NCI-H1105 (cell line): ENCODE measurements at regions not wholly inside any gene's neighbourhood (a gene's known extent, or its start where the extent isn't known, plus 50 kb on each side); places are given as distances from the start of the nearest gene placed in this dataset.
A peak's percentile ranks its signal among the peaks of the same experiment; 100 is the strongest.

ENCODE experiments used
- DNase-seq: peaks from one replicate; lab custom pipeline; 2025; lab: John Stamatoyannopoulos, UW

DNA sequence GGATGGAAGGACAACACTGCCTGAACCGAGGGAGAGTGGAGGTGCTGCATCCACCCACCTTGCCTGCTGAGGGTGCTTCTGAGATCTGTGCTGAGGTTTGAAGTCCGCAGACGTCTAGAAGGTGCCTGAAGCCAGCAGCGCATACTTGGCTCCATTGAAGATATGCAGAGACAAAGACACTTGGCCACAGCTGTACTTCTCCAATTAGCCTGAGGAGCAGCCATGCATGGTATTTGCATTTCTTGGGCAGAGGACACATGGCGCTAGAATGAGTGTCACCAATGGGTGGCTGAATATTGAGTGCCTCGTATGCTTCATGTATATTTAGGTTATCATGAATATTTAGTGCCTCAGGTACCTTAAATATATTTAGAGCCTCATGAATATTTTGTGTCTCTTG is 128.7 kb upstream of the ATP6AP2 start:
- no peak for DNase-seq

DNA sequence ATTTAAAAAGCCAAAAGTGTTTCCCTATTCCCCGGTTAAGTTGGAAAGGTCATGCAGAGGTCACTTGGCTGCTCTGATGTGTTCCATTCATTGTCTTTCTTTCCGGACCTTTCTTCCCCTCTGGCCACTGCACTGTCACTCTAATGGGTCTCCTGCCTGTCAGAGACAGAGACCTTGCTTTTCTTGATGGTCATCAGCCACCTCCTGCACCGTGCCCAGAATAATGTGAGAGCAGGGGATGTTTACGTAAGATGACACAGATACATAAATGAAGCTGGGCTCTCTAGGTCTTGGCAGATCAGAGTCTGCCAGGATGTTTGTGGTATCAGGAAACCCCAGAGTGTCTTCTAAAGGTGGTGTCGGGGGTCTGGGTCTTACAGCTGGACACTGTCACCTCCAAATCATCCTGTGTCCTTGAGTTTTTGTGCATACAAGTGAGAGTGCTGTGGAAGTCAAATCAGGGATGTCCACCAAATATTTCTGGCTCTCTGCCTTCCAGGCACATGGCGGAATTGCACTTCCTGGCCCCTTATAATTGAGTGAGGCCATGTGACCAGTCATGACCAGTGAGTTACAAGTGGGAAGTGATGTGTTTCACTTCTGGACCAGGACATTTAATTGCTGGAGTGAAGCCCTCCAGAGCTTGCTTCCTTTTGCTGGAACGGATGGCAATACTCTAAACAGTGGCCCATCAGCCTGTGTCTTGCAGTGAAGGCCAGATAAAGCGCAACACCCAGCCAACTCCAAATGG is 130.6 kb upstream of the ATP6AP2 start:
- DNase-seq: no peak

DNA sequence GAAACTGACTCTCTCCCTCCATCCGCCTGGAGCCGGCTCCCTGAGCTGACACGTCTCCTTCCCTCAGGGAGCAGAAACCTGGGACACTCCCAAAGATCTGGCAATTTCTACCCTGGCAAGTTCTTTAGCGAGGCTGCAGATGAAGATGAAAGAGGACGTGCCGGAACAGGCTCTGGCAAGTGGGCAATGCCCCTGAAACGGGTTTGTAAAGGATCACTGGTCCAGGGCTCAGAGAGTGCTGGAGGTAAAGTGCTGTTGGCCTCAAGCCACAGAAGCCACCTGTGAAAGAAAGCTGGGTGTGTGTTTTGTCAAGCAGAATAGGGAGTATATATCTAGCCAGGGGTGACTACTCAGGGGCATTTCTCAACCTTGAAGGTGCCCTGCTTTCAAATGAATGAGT is 131.4 kb upstream of the ATP6AP2 start:
- DNase-seq: peak; percentile 76

DNA sequence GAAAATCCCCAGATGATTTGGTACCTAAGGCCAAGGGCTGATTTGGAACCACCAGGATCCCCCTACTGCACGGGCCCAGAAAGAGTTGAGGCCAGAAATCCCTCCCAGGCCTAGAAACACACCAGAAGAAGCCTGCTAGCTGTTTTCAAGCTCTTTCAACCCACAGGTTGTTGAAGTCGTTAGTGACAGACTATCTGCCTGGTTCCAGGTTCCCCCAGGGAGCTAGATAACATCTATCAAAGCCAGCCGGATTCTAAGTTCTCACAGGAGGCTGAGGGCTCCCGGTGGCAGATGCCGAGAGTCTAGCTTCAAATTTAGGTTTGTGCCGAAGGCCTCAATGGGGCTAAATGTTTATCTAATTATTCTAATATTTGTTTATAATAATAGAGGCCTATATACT is 132.0 kb upstream of the ATP6AP2 start:
- no peak for DNase-seq

DNA sequence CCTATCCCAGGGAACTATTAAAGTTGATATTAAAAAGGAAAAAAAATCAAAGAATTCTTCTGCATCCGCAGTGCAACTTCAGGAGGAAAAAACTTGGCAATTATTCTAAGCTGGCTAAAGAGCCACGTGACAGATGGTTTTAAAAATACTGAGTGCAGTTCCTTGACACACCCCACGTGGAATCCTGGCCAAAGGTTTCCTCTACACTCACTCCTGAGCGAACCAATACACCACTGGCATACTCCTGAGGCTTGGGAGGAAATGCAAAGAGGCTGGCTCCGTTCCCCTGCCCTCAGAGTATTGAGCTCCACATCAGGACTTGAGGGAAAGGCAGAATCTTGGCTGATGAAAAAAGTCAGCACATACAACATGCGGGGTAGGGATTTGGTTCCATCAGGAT is 133.8 kb upstream of the ATP6AP2 start:
- no peak for DNase-seq

DNA sequence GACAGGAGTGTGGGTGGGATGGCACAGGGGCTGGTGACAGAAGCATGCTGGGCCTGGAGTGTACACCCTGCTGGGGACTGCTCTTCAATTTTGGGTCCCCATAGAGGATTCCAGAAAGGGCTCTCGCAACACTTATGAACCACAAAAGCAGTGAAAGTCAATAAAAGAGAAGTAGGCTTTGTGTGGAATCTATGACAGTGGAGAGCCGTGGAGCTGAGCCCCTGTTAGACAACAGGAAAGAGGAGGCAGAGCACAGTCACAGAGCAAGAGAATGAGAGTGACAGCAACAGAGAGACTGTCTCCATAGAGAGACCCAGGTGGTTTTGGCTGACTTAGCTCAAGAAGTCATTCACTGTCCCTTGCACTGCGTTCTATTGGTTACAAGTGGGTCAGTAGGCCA is 135.1 kb upstream of the ATP6AP2 start:
- no peak for DNase-seq

DNA sequence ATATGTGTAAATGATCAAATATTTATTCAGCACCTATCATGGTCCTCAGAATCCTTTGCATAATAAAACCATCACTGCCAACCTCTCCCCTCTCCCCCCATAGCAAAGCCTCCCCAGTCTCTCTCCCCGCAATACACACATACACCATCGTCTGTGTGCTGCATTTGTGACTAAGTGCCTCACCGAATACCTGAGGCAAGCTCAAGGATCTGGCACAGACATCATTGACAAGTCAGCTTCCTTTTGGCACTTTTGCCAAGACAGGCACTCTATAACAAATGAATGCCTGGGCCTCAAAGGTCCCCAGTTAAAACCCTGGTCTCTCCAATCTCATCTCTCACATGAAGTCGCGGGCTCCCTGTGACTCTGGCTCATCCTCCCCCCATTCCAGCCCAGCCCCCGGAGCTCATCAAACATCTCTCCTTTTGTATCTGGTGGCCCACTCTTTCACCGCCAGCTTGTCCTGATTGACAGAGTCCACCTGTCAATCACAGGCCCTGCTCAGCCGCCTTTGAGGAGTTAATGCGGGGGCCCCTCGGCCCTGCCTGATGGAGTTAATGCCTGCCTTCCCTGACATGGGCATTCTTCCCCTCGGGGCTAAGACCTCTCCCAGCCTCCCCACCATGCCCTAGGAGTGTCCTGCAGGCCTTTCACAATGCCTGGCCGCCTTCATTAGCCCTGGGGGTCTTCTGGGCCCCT is 135.8 kb upstream of the ATP6AP2 start:
- DNase-seq: no peak

DNA sequence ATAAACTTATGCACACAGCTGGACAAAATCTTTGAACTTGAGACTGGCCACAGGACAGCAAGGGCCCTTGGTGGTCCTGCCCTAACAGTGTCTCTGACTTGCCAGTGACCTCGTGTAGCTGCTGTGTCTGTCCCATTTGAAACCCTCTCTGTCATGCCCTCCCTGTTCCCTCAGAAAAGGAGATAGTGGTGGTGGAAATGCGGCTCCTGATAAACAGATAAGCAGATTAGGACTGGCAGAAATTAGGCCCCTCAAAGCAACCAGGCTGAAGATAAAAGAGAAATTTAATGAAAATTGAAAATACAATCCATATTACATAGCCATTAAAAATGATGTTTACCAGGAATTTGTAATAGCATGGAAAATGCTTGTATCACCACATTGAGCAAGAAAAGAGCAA is 136.6 kb upstream of the ATP6AP2 start:
- DNase-seq: no peak

DNA sequence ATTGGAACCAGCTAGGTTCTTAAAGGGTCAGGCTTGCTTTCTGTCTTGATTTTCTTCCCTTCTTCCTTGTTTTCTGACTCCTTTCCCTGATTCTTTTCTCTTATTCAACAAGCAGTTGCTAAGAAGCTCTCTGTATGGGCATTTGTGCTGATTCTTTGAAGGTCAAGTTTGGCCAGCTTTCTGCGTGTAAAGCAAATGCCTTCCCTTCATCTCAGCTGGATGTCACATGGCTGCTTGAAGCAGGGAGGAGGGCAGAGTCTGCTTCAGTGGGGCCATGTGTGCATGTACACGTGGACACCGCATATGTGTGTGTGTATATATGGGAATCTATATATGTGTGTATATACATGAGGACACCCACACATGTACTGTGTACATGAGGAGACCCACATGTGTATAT is 139.9 kb upstream of the ATP6AP2 start:
- no peak for DNase-seq

DNA sequence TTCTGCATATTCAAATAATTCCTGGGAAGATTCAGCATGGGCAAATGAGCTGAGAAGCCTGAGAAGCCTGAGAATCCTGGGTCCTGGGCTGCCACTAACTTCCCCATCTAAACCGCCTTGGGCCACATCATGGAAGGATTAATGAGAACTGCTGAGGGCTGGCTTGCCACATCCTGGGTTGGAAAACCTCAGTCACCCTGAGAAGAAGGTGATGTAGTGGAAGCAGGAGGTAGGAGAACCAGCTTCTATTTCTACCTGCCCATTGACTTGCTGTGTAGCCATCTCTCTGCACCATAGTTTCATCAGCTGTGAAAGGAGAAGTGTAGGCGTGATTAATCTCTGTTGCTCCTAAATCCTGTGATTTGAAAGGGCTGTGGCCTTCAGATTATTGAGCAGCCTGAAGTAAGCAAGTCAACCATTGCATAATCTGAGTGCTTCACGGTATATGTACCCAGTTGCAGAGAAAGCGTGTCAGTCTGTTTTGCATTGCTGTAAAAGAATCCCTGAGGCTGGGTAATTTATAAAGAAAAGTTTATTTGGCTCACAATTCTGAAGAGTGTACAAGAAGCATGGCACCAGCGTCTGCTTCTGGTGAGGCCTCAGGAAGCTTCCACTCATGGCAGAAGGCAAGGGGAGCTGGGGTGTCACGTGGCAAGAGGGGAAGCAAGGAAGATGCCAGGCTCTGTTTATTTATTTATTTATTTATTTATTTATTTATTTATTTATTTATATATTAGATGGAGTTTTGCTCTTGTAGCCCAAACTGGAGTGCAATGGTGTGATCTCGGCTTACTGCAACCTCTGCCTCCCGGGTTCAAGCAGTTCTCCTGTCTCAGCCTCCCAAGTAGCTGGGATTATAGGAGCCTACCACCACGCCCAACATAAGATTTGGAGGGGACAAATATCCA is 140.9 kb upstream of the ATP6AP2 start:
- DNase-seq: no peak

DNA sequence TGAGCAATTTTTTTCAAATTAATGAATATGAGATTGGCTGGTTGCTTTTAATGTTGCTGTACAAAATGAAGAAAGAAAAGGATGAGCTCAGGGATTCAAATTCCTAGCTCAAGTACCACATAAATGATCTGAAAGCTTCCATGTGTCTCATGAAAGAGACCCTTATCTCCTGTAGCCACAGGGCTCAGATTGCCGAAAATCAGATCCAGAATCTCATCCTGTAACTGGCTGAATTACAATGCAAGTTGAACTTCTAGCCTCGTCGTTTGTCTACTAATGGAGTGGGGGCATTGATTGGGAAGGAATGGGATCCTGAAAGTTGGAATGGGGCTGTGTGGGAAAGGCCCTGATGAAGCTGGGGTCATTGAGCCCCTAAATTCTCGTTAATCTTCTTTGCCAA is 143.4 kb upstream of the ATP6AP2 start:
- no peak for DNase-seq

DNA sequence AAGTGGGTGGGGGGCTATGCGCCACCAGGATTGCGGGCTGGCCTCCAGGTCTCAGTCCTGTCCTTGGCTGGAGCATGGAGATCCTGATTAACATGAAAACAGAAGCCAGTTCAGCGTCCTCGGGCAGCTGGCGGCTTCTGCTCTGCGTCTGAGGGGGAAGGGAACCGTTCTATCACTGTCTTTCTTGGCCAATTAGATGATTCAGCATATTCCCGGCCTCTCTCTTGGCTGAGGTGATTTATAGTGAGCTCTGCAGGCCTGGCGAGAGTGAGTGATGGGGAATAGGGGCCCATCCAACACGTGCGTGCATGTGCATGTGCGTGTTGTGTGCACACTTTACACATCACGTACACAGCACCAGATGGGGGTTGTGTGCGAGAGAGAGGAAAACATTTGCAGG is 145.8 kb upstream of the ATP6AP2 start:
- DNase-seq: peak; percentile 46

DNA sequence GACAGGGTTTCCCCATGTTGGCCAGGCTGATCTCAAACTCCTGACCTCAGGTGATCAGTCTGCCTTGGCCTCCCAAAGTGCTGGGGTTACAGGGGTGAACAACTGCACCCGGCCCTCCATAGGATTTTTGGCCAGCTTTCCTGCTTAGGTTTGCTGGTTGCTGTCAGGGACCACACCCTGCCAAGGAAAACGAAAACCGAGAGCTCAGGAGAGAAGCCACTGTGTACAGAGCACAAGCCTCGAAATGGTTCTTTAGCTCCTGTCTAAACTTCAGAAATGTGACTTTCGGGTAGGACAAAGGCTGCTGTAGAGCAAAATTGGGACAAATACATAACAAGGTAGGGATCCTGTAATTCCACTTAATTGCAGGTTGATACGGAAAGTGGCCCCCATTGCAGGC is 146.3 kb upstream of the ATP6AP2 start:
- DNase-seq: no peak

DNA sequence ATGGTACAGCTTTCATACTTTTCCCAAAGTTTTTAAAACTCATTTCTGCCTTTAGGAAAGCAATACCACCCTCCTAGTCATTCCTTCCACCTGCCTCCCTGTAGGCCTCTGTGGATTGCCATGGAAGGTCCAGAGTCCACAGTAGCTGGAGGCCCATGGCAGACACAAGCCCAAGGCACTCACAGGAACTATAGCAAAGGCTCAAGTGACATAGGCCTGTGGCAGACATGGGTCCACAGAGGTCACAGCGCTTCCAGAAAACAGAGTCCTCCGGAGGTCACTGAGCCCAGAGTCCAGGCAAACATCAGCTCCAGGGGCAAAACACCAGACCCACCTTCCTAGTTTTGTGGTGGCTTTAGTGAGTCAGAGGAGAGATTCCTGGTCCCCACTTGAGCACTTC is 147.6 kb upstream of the ATP6AP2 start:
- DNase-seq: no peak

DNA sequence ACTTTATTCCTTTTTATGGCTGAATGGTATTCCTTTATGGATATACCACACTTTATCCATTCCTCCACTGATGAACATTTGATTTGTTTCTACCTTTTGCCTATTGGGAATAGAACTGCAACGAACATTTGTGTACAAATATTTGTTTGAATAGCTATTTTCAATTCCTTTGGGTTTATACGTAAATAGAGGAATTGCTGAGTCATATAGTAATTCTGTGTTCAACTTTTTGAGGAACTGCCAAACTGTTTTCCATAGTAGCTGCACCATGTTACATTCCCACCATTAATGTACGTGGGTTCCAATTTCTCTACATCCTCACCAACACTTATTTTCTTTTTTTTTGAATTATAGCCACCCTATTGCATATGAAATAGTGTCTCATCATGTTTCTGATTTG is 156.5 kb upstream of the ATP6AP2 start:
- no peak for DNase-seq

DNA sequence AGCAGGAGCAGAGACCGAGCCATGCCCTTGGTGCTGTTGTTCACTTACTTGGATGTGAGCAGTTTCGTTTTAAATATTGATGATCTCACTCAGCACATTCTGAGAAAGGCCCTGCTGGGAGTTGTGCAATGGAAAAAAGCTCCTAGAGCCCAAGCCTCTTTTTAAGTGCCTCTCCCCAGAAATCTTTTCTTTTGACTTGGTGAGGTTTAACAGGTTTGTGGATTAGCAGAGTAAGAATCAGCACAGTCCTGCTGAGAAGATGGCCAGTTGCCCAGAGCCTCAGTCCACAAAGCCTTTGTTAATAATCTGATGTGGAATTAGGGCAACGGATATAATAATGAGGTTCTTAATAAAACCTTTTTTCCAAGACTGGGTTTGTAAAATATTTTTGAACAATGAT is 157.5 kb upstream of the ATP6AP2 start:
- DNase-seq: no peak

DNA sequence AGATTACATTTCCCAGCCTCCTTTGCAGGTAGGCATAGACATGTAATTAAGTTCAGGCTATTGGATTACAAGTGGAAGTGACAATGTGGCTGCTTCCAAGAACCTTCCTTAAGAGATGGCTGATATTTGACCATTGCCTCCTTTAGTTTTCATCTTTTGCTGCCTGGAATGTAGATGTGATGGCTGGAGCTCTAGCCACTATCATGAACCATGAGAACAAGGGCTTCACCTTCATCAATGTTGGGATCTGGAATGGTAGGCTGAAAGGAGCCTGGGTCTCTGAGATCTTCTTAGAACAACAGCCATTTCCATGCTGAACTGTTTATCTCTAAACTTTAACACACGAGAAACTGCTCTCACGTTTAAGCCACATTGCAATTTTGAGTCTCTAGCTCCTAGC is 158.7 kb upstream of the ATP6AP2 start:
- no peak for DNase-seq

DNA sequence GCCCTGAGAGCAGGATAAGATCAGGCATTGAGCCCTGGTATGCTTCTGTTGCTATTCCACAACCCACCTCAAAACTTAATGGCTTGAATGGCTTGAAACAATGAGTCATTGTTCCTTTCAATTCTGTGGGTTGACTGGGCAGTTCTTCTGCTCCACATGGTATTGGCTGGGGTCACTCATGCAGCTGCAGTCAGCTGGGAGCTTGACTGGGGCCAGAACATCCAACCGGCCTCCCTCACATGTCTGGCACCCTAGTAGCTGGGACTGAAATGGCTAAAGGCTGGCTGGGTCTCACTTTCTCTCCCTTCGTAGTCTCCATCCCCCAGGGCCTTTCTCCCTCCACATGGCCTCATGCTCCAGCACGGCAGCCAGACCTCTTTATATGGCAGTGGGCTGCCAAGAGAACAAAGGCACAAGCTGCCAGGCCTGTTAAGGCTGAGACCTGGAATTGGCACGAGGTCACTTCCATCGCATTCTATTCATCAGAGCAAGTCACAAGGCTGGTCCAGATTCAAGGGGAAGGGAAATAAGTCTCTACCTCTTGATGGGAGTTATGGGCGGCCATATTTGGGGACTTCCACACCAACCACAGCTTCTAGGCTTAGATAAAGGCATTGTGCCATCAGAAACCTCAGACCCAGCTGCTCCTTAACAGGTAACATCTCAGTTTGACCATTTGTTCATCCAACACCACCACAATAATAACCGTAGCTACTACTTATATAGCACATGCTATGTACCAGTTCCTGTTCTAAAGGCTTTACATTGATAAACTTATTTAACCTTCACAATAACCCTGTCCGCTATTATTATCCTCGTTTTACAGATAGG is 159.7 kb upstream of the ATP6AP2 start:
- DNase-seq: no peak

DNA sequence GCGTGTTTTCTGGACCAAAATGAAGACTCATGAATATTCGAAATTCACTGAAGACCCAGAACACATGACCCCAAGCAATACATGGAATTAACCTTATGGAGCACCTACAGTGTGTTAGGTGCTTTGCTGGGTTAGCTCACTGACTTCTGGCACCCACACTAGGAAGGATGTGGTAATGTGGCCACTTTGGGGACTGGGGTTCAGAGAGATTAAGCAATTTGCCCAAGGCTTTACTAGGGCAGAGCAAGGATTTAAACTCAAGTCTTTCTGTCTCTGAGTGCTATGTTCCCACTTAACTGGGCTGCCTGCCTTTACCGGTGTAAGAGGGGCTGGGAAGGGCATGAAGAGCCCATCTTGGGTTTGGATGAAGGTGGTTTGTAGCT is 162.0 kb upstream of the ATP6AP2 start:
- DNase-seq: no peak

DNA sequence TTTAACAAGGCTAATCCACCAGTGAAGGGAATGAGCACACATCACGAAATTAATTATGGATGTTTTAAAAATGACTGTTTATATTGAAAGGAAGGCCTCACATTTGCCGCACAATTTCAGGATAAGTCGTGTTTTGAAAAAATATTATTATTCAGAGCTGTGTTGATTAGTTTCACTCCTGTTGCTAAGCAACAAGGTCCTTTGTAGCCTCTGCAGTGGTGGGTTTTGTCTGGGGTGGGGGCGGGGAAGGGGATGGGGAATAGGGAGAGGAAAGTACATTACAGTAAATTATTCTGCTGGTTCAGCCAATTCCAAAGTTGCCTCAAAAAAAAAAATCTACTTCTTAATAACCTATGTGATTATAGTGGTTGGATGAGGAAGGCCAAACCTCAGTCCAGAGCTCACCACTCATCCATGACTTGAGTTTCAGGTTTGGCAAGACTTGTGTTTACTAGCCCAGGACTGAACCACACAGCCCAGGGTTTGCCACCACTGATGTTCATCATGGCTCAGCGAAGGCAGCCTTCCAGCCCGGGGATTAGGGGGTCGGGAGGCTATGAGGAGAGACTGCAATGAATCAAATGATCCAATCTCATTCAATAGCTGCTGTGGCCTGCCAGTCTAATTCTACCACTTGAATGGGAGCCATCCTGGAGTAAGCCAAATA is 162.5 kb upstream of the ATP6AP2 start:
- DNase-seq: no peak

DNA sequence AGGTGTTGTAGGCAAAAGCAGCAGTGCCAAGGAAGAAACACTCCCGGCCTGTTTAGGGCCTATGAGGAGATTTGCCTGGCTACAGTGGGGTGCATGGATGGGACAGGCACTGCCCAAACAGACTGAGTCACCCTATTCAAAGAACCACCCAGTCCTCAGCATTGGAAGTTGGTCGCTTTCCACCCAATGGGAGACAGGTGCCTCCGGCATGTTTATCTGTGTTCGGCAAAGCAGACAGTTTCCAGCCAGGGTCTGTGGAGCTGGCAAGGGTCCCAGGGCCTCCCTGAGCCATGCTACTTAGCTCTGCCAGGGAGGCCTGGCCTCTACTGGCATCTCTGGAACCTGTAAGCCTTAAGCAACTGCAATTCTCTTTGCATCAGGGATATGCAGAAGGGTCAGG is 165.1 kb upstream of the ATP6AP2 start:
- peak; percentile 10 for DNase-seq
